ENCODE measurements at regions not wholly inside any gene's neighbourhood (a gene's known extent, or its start where the extent isn't known, plus 50 kb on each side); places are given as distances from the start of the nearest gene placed in this dataset.

GRCh38 chr12:24668563-24668962 lies 280.3 kb downstream of the BCAT1 start:
- no peak for TF ChIP-seq POLR2A (IDR thresholded peaks at IDR 0.05; ENCODE audit: low read depth, low read length)
- TF ChIP-seq POLR2AphosphoS5 (IDR thresholded peaks at IDR 0.05; ENCODE audit: low read depth, low read length), result no peak
- no peak for TF ChIP-seq TAF1 (IDR thresholded peaks at IDR 0.05; ENCODE audit: borderline replicate concordance, low read depth, low read length)

All from GM12892 (cell line).